Renal cortex interstitium (tissue), 11 donors: ENCODE measurements at regions not wholly inside any gene's neighbourhood (a gene's known extent, or its start where the extent isn't known, plus 50 kb on each side); places are given as distances from the start of the nearest gene placed in this dataset.
"Not testable (repeated sequence)": the region's sequence is repeated elsewhere in the genome, so short reads cannot be mapped to it uniquely, and the experiment has no call there.

Experiments
- DNase-seq, 11 donors: peaks; one replicate each; pipeline ENCODE4 v3.0.0-alpha.2; 2013; ENCODE audit warnings: low read depth in 9 of 11, low spot score in 4 of 11; ENCODE audit errors: extremely low read depth in 1 of 11

GRCh38 chr5:175351897-175352590 is 91.9 kb downstream of the DRD1 start:
- DNase-seq: no peak

GRCh38 chr5:175351126-175351525 is 92.9 kb downstream of the DRD1 start:
- no peak for DNase-seq

- no peak for DNase-seq
Measured at GRCh38 chr5:175347931-175348330, 96.1 kb downstream of the DRD1 start.

- no peak for DNase-seq
Measured at GRCh38 chr5:175347027-175347426, 97.0 kb downstream of the DRD1 start.

GRCh38 chr5:175344331-175345195 is 99.4 kb downstream of the DRD1 start:
- no peak for DNase-seq

- DNase-seq: no peak
Measured at GRCh38 chr5:175343308-175343707, 100.7 kb downstream of the DRD1 start.

- no peak for DNase-seq
Measured at GRCh38 chr5:175340180-175340579, 103.8 kb downstream of the DRD1 start.

- no peak for DNase-seq
Measured at GRCh38 chr5:175337680-175338079, 106.3 kb downstream of the DRD1 start.

GRCh38 chr5:175336781-175337180 is 107.2 kb downstream of the DRD1 start:
- no peak for DNase-seq

GRCh38 chr5:175335691-175336090 is 108.3 kb downstream of the DRD1 start:
- DNase-seq: peak in 1 of 11 donors; percentile 5

- not testable (repeated sequence) for DNase-seq
Measured at GRCh38 chr5:175331173-175332036, 112.6 kb downstream of the DRD1 start.

- DNase-seq: no peak
Measured at GRCh38 chr5:175329976-175330375, 114.0 kb downstream of the DRD1 start.

GRCh38 chr5:175328687-175329086 is 115.3 kb downstream of the DRD1 start:
- DNase-seq: no peak

GRCh38 chr5:175328176-175328575 is 115.8 kb downstream of the DRD1 start:
- DNase-seq: no peak

- DNase-seq: no peak
Measured at GRCh38 chr5:175325681-175326080, 118.3 kb downstream of the DRD1 start.

- peak; percentile 35 to 73 (median 59) for DNase-seq
Measured at GRCh38 chr5:175321927-175322532, 122.0 kb downstream of the DRD1 start.

- DNase-seq: no peak
Measured at GRCh38 chr5:175319199-175319598, 124.8 kb downstream of the DRD1 start.

GRCh38 chr5:175317872-175318271 is 126.1 kb downstream of the DRD1 start:
- no peak for DNase-seq

GRCh38 chr5:175309218-175309810 is 134.7 kb downstream of the DRD1 start:
- no peak for DNase-seq
